ENCODE measurements at regions not wholly inside any gene's neighbourhood (a gene's known extent, or its start where the extent isn't known, plus 50 kb on each side); places are given as distances from the start of the nearest gene placed in this dataset.
"Not testable (repeated sequence)": the region's sequence is repeated elsewhere in the genome, so short reads cannot be mapped to it uniquely, and the experiment has no call there.

- DNase-seq (ENCODE audit: low spot score) = no peak
Observed at GRCh38 chr9:13941714-13942113, 372.2 kb downstream of the NFIB start.

DNA sequence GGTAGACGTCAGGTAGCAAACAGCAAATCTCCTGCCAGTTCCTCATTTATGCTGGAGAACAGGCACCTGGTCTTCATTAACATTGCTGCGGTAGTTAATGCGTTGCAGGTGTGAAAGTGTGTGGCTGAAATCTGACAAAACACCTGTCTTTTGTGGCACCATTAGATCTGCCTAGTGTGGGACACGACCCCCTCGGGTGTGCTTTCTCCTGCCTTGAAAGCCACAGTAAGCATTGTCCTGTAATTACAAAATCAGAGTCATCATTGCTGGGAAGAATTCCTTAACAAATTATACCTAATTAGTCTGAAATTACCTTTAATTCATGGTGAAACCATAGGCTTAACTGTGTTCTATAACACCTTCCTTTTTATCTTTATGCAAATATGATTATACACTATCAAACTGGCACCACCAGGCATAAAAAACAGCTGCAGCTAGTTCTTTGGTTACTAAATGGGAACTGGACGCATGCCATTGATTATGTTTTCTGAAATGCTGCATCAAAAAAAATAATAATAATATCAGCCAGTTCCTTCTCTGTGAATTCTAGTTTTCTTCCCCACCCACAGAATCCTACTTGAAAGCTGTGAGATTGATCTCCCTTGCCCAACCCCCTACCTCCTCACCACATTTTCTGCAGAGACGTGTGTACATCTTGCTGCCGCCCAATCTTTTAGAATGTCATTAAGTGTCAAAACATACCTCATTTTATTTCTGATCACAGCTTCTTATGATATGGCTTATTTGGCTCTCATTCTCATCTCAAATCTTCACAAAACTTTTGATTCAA lies 374.0 kb downstream of the NFIB start:
- DNase-seq (ENCODE audit: low spot score) = no peak

DNA sequence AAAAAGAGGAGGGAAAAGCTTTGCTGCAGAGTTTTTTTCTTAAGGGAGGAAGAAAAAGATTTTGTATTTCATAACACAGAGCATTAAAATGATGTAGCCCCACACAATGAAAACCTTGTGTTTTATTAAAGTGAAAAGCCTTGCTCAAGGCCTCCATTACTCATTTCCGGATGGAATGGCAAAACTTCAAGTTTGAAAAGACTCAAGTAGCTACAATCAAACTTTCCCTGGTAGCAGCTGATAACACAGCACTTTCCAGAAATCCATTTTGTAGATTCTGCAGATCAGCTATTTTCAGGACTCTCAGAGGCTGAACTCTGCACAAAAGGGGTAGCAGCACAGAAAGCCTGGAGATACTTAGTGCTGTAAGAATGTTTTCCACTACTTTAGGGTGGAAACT lies 374.8 kb downstream of the NFIB start:
- DNase-seq (ENCODE audit: low spot score) = no peak

- no peak for DNase-seq (ENCODE audit: low spot score)
Observed at GRCh38 chr9:13934416-13934815, 379.5 kb downstream of the NFIB start.

GRCh38 chr9:13933268-13933656 lies 380.7 kb downstream of the NFIB start:
- no peak for DNase-seq (ENCODE audit: low spot score)

- DNase-seq (ENCODE audit: low spot score) = no peak
Observed at GRCh38 chr9:13932528-13933267, 381.2 kb downstream of the NFIB start.

GRCh38 chr9:13929013-13929412 lies 384.9 kb downstream of the NFIB start:
- no peak for DNase-seq (ENCODE audit: low spot score)

DNA sequence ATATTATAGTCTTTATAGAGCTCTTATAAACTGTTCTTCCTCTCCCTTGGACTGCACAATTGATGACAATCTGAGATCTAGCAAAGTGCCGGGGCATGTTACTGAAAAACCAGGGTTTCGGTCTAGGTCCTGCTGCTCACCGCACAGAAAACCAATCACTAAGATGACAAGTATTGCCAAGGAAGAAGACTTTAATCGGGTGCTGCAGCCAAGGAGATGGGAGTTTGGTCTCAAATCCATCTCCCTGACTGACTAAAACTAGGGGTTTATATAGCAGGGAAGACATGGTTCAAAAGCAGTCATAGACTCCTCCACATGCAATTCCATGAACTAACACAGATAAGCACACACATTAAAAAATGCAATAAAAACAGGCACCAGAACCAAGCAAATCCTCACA lies 390.6 kb downstream of the NFIB start:
- DNase-seq (ENCODE audit: low spot score) = no peak

GRCh38 chr9:13920557-13920956 lies 393.4 kb downstream of the NFIB start:
- no peak for DNase-seq (ENCODE audit: low spot score)

DNA sequence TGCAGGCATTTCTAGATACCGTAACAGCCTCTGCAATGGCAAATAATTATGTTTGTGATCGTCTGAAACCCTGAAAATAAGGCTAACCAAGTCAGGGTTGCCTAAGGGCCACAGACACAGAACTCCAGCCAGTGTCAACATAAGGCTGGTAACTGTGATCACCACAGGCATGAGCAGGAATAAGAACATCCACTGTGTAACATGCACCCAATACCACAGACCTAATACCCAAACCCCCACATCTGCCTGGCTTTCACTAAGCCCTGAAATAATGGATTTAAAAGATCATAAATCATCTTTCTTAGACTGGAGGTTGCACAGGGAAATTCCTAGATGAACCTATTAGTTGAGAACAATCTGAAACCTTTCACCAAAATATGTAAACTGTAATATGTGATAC lies 394.5 kb downstream of the NFIB start:
- DNase-seq (ENCODE audit: low spot score) = no peak

GRCh38 chr9:13917534-13917933 lies 396.4 kb downstream of the NFIB start:
- no peak for DNase-seq (ENCODE audit: low spot score)

GRCh38 chr9:13915591-13916301 lies 398.2 kb downstream of the NFIB start:
- no peak for DNase-seq (ENCODE audit: low spot score)

- DNase-seq (ENCODE audit: low spot score) = no peak
Observed at GRCh38 chr9:13915131-13915530, 398.8 kb downstream of the NFIB start.

DNA sequence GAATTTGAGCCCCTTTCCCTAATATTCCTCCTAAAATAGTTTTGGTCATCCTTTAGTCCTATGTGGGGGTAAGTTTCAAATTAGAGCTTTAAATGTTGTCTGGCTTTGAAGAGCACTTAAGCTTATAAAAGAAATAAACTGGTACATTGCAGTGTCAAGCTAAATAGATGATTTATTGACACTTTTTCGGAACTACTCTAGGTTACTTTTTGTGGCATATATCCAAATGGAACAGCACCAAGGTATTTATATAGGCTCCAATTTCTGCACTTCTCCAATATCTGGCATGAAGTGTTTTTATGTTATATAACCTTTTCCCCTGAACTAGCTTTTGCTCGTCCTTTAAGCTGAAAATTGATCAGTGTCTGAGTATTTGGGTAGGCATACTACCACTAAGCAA lies 402.5 kb downstream of the NFIB start:
- DNase-seq (ENCODE audit: low spot score) = no peak

- not testable (repeated sequence) for DNase-seq (ENCODE audit: low spot score)
Observed at GRCh38 chr9:13907842-13908241, 406.1 kb downstream of the NFIB start.

GRCh38 chr9:13904746-13905145 lies 409.2 kb downstream of the NFIB start:
- DNase-seq (ENCODE audit: low spot score) = no peak

DNA sequence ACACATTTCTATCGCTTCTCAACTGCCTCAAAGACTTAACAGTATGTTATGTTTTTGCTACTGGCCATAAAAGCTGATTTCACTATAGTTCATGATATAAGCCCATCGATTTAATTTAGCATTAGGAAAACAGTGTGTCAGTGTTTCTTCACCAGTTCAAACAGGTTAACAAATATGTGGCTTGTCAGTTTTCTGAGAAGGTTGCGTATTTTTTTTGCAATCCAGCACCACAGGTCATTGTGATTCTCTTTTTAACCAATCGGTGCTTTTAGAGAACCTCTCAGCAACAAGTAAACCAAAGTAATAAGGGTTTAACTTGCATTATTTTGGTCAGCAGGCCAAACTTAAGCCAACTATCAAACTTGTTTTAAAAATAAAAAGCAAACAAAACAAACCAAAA lies 409.6 kb downstream of the NFIB start:
- DNase-seq (ENCODE audit: low spot score) = no peak

GRCh38 chr9:13902286-13903066 lies 411.5 kb downstream of the NFIB start:
- no peak for DNase-seq (ENCODE audit: low spot score)

GRCh38 chr9:13901176-13901575 lies 412.8 kb downstream of the NFIB start:
- DNase-seq (ENCODE audit: low spot score) = no peak

DNA sequence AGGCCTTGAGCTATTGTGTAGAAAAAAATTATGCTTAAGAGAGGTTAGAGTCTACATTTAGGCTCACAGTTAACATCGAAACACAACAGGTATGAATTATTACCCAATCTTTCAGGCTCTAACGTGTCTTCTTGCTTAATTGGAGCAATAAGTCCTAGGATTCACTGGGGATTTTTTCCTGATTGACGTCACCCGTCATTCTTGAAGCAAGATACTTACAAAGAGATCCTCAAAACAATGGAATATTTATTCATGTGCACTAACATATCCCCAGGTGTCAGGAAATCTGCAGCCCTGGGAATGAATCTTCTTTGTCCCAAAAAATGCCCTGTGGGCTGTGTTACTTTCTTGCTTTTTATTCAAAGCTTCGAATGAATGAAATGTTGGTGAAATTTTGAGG lies 413.5 kb downstream of the NFIB start:
- DNase-seq (ENCODE audit: low spot score) = no peak

DNA sequence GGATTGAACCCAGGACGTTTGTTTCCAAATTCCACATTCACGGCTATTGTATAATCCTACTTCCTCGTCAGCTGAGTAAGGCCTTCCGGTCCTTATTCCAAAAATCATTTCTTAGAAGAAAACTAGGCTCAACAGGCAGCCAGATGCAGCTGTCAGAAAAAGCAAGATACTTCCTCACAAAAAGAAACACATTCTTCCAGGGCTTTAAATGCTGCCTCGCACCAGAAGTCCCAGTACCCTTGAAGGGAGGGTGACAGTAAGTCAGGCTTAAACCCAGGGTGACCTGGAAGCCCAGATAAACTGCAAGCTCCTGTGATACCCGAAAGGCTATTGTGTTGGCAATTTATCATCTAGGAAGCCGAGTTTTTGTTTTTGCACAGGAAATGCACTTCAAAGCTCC lies 414.0 kb downstream of the NFIB start:
- DNase-seq (ENCODE audit: low spot score) = no peak

DNA sequence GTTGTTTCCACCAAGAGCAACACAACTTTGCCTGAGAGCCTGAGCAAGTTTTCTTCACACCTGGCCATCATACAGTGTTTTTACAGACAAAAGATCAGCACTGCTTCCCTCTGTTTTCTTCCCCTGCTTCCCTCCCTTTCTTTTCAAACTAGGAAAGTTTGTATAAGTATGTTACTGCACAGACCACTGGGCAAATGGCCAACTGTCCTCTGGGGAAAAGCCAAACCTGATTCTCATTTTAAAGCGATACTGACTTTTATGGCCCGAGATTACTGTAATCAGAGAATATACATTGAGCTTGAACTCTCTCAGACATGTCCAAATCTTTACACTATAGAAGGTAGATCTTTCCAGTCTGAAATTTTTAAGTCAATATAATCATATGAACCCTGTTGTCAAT lies 415.0 kb downstream of the NFIB start:
- no peak for DNase-seq (ENCODE audit: low spot score)

All from HuH-7.5 (cell line).